DMS79 (cell line): ENCODE measurements at regions not wholly inside any gene's neighbourhood (a gene's known extent, or its start where the extent isn't known, plus 50 kb on each side); places are given as distances from the start of the nearest gene placed in this dataset.
"Not testable (repeated sequence)": the region's sequence is repeated elsewhere in the genome, so short reads cannot be mapped to it uniquely, and the experiment has no call there.

ENCODE experiments used
- DNase-seq: peaks from one replicate; lab custom pipeline; 2025; lab: John Stamatoyannopoulos, UW

- DNase-seq: no peak
Measured at GRCh38 chr11:81420668-81421250, 1312.9 kb downstream of the FAM181B start.

GRCh38 chr11:81397316-81397715 is 1336.3 kb downstream of the FAM181B start:
- no peak for DNase-seq

- DNase-seq: no peak
Measured at GRCh38 chr11:81394311-81394710, 1339.4 kb downstream of the FAM181B start.

GRCh38 chr11:81388326-81388725 is 1345.3 kb downstream of the FAM181B start:
- DNase-seq: no peak

GRCh38 chr11:81380395-81380794 is 1353.3 kb downstream of the FAM181B start:
- DNase-seq: no peak

GRCh38 chr11:81377418-81377817 is 1356.2 kb downstream of the FAM181B start:
- no peak for DNase-seq

- no peak for DNase-seq
Measured at GRCh38 chr11:81373986-81374385, 1359.7 kb downstream of the FAM181B start.

GRCh38 chr11:81368192-81368591 is 1365.5 kb downstream of the FAM181B start:
- DNase-seq: no peak

- no peak for DNase-seq
Measured at GRCh38 chr11:81365496-81365895, 1368.2 kb downstream of the FAM181B start.

- DNase-seq: no peak
Measured at GRCh38 chr11:81359476-81359875, 1374.2 kb downstream of the FAM181B start.

GRCh38 chr11:81345609-81346008 is 1388.1 kb downstream of the FAM181B start:
- DNase-seq: no peak

- DNase-seq: no peak
Measured at GRCh38 chr11:81342966-81343365, 1390.7 kb downstream of the FAM181B start.

GRCh38 chr11:81340225-81340624 is 1393.4 kb downstream of the FAM181B start:
- no peak for DNase-seq

GRCh38 chr11:81339521-81339920 is 1394.1 kb downstream of the FAM181B start:
- DNase-seq: no peak

- DNase-seq: no peak
Measured at GRCh38 chr11:81337756-81338155, 1395.9 kb downstream of the FAM181B start.

GRCh38 chr11:81332276-81332675 is 1401.4 kb downstream of the FAM181B start:
- no peak for DNase-seq

GRCh38 chr11:81331611-81332235 is 1401.9 kb downstream of the FAM181B start:
- no peak for DNase-seq

GRCh38 chr11:81331088-81331487 is 1402.6 kb downstream of the FAM181B start:
- DNase-seq: no peak

- DNase-seq: no peak
Measured at GRCh38 chr11:81303038-81303664, 1430.5 kb downstream of the FAM181B start.

- DNase-seq: no peak
Measured at GRCh38 chr11:81301166-81301830, 1432.4 kb downstream of the FAM181B start.

- no peak for DNase-seq
Measured at GRCh38 chr11:81286959-81287358, 1446.7 kb downstream of the FAM181B start.

GRCh38 chr11:81286550-81286949 is 1447.1 kb downstream of the FAM181B start:
- DNase-seq: no peak

GRCh38 chr11:81280228-81280627 is 1453.4 kb downstream of the FAM181B start:
- not testable (repeated sequence) for DNase-seq
